Activated CD8-positive, alpha-beta T cell treated with anti-CD3 and anti-CD28 coated beads for 36 hours (primary cell): ENCODE measurements at regions not wholly inside any gene's neighbourhood (a gene's known extent, or its start where the extent isn't known, plus 50 kb on each side); places are given as distances from the start of the nearest gene placed in this dataset.

Experiments used
- ATAC-seq: fragments of 200-7000 bp; cut with Tn5 transposase; one replicate; pipeline ENCODE4 v1.10.0; 2021; ENCODE audit warnings: mild to moderate bottlenecking, moderate library complexity
- CTCF ChIA-PET: fragments of 350-600 bp; sonication (Branson Sonifier 250); formaldehyde crosslinking; loops from one replicate; lab custom pipeline; 2021; ENCODE audit warnings: antibody characterized with exemption; lab: Charles Lee
- POLR2A ChIA-PET: fragments of 350-600 bp; sonication (Branson Sonifier 250); formaldehyde crosslinking; loops from one replicate; lab custom pipeline; 2021; ENCODE audit warnings: antibody characterized with exemption; lab: Charles Lee
- DNase-seq: peaks from one replicate; pipeline ENCODE4 v3.0.0-alpha.2; 2020
- H3K27ac Mint-ChIP-seq: one replicate; pipeline ENCODE4 v1.8.0; 2021; ENCODE audit warnings: mild to moderate bottlenecking, mixed read lengths
- H3K27me3 Mint-ChIP-seq: one replicate; pipeline ENCODE4 v1.8.0; 2021; ENCODE audit warnings: mixed read lengths
- H3K36me3 Mint-ChIP-seq: one replicate; pipeline ENCODE4 v1.8.0; 2021; ENCODE audit warnings: low read depth, mixed read lengths
- H3K4me1 Mint-ChIP-seq: one replicate; pipeline ENCODE4 v1.8.0; 2021; ENCODE audit warnings: low read depth, mixed read lengths
- H3K4me3 Mint-ChIP-seq: one replicate; pipeline ENCODE4 v1.8.0; 2021; ENCODE audit warnings: mild to moderate bottlenecking, moderate library complexity, mixed read lengths
- H3K9me3 Mint-ChIP-seq: one replicate; pipeline ENCODE4 v1.8.0; 2021; ENCODE audit warnings: mixed read lengths
- intact Hi-C: fragments of 100-400 bp; cut with micrococcal nuclease; formaldehyde crosslinking; loops from one replicate; pipeline ENCODE4 v1.10.0; 2022
- TF ChIP-seq, protein P1 (sequence below): fragments of 200-600 bp; IDR thresholded peaks from one replicate; pipeline ENCODE4 v1.8.0; 2022; ENCODE audit warnings: antibody characterized with exemption, mild to moderate bottlenecking

DNA sequence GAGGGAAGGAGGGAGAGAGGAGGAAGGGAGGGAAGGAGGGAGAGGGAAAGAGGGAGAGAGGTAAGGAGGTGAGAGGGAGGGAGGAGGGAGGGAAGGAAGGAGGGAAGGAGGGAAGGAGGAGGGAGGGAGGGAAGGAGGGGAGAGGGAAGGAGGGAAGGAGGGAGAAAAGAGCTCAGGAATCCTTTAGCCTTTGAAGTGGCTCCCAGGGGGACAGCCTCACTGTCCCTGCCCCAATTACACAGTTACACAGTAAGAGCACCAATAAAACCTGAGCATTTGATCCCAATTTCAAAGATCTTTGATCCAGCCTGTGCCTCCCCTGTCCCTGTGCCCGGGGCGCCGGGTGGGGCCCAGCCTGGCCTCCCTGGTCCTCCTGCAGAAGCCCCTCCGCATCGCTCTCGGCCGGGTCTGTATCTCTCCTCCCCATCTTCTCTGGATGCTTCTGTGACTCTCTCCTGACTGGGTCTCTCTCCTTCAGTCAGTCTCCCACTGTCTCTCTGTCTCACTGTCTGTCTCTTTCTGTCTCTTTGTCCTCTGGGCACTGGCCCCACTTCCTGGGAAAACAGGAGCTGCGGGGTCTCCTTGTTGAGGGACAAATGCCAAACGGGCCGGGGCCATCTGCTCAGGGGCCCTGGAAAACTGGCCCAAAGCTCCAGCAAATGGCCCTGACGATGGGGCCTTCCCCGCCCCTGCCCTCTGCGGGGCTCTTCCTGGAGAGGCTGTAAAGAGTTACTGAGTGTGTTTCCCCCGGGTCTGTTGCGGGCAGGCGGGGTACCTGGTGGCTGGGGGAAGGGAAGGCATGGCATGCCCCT is 54.2 kb upstream of the EGFL7 start:
- no peak overlapping the region for H3K4me3 Mint-ChIP-seq
- no peak overlapping the region for H3K27ac Mint-ChIP-seq
- H3K36me3 Mint-ChIP-seq: no peaks in the 10 kb centered on the region
- H3K9me3 Mint-ChIP-seq: no peaks in the 10 kb centered on the region
- TF ChIP-seq, protein P1, sequence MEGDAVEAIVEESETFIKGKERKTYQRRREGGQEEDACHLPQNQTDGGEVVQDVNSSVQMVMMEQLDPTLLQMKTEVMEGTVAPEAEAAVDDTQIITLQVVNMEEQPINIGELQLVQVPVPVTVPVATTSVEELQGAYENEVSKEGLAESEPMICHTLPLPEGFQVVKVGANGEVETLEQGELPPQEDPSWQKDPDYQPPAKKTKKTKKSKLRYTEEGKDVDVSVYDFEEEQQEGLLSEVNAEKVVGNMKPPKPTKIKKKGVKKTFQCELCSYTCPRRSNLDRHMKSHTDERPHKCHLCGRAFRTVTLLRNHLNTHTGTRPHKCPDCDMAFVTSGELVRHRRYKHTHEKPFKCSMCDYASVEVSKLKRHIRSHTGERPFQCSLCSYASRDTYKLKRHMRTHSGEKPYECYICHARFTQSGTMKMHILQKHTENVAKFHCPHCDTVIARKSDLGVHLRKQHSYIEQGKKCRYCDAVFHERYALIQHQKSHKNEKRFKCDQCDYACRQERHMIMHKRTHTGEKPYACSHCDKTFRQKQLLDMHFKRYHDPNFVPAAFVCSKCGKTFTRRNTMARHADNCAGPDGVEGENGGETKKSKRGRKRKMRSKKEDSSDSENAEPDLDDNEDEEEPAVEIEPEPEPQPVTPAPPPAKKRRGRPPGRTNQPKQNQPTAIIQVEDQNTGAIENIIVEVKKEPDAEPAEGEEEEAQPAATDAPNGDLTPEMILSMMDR: no peak
- ChIA-PET CTCF (interaction anchor here (0.6 kb wide), 1 partner anchor 20 kb away, joined by 3 read pairs; no protein-coding TSS in a partner anchor), POLR2A (interaction anchor here (0.6 kb wide), 1 partner anchor 21 kb away, joined by 3 read pairs; no protein-coding TSS in a partner anchor)
- intact Hi-C loops: no loop called here
- H3K4me1 Mint-ChIP-seq: no peaks in the 10 kb centered on the region
- H3K27me3 Mint-ChIP-seq: peaks cover 5% of the 10 kb centered on the region
- DNase-seq (no peak), ATAC-seq (no peak)

DNA sequence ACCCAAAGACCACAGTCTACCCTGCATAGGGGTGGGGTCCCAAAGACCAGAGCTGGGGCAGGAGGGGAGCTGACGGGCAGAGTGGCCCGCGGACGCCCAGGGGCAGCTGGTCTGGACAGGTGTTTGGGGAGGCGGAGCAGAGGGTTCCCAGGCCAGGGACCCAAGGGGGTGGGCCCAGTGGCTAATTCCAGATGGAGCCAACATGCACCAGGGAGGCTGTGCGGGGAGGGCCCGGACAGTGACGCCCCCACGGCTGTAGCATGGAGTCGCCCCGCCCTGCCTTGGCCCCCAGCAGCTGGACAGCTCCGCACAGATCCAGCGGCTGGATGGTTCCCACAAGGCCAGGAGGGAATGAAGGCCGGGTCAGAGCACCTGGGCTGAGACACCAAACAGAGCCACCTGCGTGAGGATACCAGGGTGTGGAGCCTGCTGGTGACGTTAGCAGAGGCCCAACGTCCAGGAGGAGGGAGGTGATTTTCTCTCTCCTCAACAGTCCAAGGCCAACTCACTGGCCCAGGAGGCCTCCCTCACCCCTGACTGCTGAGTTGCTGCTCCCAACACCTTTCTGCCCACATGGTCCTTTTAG is 55.3 kb upstream of the EGFL7 start:
- H3K27ac Mint-ChIP-seq: no peak overlapping the region

DNA sequence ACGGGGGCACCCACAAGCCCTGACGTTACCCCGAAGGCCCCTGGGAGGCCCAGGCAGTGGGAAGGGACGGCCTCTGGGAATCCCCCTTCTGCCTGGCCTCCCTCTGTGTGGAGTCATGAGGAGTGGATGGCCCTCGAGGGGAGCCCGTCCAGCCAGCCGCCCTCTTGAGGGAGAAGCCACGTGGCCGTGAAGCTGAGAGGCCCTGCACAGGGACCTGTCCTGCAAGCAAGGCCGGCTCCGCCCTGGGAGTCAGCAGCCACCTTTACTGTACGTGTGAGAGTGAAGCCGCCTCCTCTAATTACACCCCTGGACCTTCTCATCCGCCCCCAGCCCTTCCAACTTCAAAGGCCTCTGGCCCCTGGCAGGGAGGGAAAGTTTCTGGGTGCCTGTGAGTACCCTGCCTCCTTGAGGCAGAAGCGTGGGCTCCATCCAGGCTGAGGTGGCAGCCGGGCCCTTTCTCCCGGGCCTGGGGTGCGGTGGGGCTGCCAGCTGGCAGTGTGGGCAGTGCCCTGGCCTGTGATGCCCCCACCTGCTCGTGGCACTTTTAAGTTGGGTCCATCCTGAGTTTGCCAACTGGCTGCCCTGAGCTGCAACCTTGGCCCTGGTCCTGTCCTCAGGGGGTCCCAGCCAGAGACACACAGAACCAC is 55.9 kb upstream of the EGFL7 start:
- CTCF ChIA-PET: no interaction called here
- no peak for ATAC-seq

More for the DNA sequence above, 55.3 kb upstream of the EGFL7 start:
- POLR2A ChIA-PET: interaction anchor here (0.5 kb wide), 1 partner anchor 361 kb away, joined by 3 read pairs; no protein-coding TSS in a partner anchor
- no peaks in the 10 kb centered on the region for H3K36me3 Mint-ChIP-seq
- H3K4me1 Mint-ChIP-seq: no peaks in the 10 kb centered on the region
- peaks cover 6% of the 10 kb centered on the region for H3K27me3 Mint-ChIP-seq
- H3K4me3 Mint-ChIP-seq: no peak overlapping the region
- TF ChIP-seq, protein P1: no peak
- DNase-seq (no peak), ATAC-seq (no peak)
- intact Hi-C loops: no loop called here
- CTCF ChIA-PET: no interaction called here
- no peaks in the 10 kb centered on the region for H3K9me3 Mint-ChIP-seq

DNA sequence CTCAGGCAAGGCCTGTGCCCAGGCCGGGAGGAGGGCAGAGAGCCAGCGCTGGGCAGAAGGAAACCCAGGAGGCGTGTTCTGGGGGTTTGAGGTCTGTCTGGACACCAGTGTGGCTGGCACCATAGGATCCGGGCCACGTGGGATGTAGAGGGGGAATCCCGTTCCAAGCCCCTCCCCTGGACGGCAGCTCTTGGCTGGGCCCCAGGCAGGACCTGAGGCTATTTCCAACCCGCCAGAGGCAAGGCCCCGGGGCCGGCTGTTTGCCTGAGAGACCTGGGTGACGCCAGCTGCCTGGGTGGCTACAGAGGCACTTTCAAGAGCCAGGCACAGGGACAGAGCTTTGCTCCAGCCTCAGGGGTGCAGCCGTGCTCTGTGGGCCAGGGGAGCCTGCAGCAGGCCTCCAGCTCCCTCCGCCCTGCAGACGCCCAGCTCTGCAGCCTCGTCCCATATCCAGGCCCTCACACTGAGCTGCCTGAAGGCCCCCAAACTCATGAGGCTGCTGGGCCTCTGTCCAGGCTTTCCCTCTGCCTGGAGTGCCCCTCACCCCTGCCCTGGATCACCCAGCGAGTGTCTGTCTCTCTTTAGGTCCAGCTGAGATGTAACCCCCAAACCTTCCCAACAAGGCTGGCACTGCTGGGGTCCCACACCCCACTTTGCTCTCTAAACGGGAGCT is 56.6 kb upstream of the EGFL7 start:
- TF ChIP-seq, protein P1: no peak
- no peak overlapping the region for H3K27ac Mint-ChIP-seq
- H3K27me3 Mint-ChIP-seq: peaks cover 7% of the 10 kb centered on the region
- H3K4me1 Mint-ChIP-seq: no peaks in the 10 kb centered on the region
- H3K9me3 Mint-ChIP-seq: no peaks in the 10 kb centered on the region
- no peak for ATAC-seq
- no peak for DNase-seq
- no peaks in the 10 kb centered on the region for H3K36me3 Mint-ChIP-seq
- intact Hi-C loops: no loop called here
- H3K4me3 Mint-ChIP-seq: no peak overlapping the region
- ChIA-PET CTCF (interaction anchor here (0.7 kb wide), 1 partner anchor 37 kb away, joined by 3 read pairs; no protein-coding TSS in a partner anchor), POLR2A (interaction anchor here (0.6 kb wide), 1 partner anchor 1291 kb away, joined by 3 read pairs; no protein-coding TSS in a partner anchor)

More for the DNA sequence above, 55.9 kb upstream of the EGFL7 start:
- TF ChIP-seq, protein P1: no peak
- POLR2A ChIA-PET: interaction anchor here (0.6 kb wide), 1 partner anchor 1291 kb away, joined by 3 read pairs; no protein-coding TSS in a partner anchor
- no peak for DNase-seq
- Mint-ChIP-seq H3K9me3 (no peaks in the 10 kb centered on the region), H3K27ac (no peak overlapping the region), H3K4me3 (no peak overlapping the region), H3K4me1 (no peaks in the 10 kb centered on the region), H3K27me3 (peaks cover 7% of the 10 kb centered on the region), H3K36me3 (no peaks in the 10 kb centered on the region)
- intact Hi-C loops: no loop called here
